ENCODE measurements at regions not wholly inside any gene's neighbourhood (a gene's known extent, or its start where the extent isn't known, plus 50 kb on each side); places are given as distances from the start of the nearest gene placed in this dataset.
"Not testable (repeated sequence)": the region's sequence is repeated elsewhere in the genome, so short reads cannot be mapped to it uniquely, and the experiment has no call there.

DNA sequence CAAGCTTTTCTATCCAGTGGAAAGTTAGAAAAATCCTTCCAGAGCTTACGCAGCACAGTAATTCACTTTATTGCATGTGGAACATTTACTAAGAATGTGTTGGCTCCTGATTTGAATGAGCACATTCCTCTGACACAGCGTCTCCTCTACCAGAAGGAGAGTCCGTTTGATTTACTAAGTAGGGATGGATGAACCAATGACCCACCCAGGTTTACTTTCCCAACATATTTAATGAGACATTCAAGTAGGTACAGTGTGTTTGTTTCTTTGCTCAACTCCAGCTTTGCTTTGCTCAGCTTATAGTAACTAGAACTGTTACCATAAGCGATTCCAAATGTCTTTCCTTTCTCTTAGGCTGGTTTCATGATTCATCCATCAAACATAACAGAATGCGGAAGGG is 161.7 kb downstream of the SMARCA1 start:
- H3K9me3 ChIP-seq (replicated peaks; ENCODE audit: control insufficient read depth, low read depth, low read length): no peaks in the 10 kb centered on the region
- no CpG with 5 or more reads among the region's 5 CpGs for WGBS (ENCODE audit: insufficient coverage)
- H3K36me3 ChIP-seq (ENCODE audit: control insufficient read depth, insufficient read depth, low read length): no peaks in the 10 kb centered on the region
- no peaks in the 10 kb centered on the region for H3K27me3 ChIP-seq (ENCODE audit: control insufficient read depth, insufficient read depth, low read length)
- H3K4me3 ChIP-seq (ENCODE audit: low read length): no peak overlapping the region
- no peak overlapping the region for H3K27ac ChIP-seq (ENCODE audit: low read length)
- H3K4me1 ChIP-seq (ENCODE audit: control insufficient read depth, insufficient read depth, low read length): no peaks in the 10 kb centered on the region
- peak; percentile 41 for DNase-seq

DNA sequence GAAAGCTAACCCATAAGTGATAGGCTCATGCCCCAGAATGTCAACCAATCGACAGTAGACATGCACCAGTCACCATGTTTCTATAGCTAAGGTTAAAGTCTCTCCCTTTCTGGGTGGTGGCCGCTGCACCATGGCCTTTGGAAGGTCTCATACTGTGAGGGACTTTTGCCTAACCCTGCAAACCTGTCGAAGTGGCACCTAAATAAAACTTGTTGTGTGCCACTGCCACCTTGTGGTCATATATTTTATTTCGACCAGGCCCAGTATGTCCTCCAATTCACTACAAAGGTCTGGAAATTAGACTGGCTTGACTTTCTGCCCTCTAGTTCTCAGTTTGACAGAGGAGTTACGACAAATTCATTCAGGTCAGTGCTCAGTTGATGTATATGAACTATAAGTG is 163.1 kb downstream of the SMARCA1 start:
- WGBS (ENCODE audit: insufficient coverage): 38% methylated on average over 2 of the region's 5 CpGs
- peak; percentile 17 for DNase-seq
- Histone ChIP-seq H3K36me3 (ENCODE audit: control insufficient read depth, insufficient read depth, low read length) (no peaks in the 10 kb centered on the region), H3K9me3 (replicated peaks; ENCODE audit: control insufficient read depth, low read depth, low read length) (no peaks in the 10 kb centered on the region), H3K4me1 (ENCODE audit: control insufficient read depth, insufficient read depth, low read length) (no peaks in the 10 kb centered on the region), H3K27ac (ENCODE audit: low read length) (no peak overlapping the region), H3K4me3 (ENCODE audit: low read length) (no peak overlapping the region), H3K27me3 (ENCODE audit: control insufficient read depth, insufficient read depth, low read length) (no peaks in the 10 kb centered on the region)

DNA sequence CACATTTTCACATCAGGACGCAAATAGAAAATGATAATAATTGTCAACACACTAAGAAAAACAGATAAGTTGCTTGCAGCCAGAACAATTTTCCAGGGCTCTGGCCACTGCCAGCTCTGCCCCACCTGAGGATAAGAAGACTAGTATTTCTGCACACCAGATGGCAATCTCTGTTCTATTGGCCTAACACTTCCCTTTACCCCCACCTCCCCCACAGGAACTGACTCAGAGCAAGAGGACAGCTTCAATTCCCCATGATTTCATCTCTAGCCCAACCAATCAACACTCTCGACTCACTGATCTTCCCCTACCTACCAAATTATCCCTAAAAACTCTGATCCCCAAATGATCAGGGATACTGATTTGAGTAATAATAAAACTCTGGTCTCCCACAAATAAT is 164.0 kb downstream of the SMARCA1 start:
- Histone ChIP-seq H3K9me3 (replicated peaks; ENCODE audit: control insufficient read depth, low read depth, low read length) (no peaks in the 10 kb centered on the region), H3K27me3 (ENCODE audit: control insufficient read depth, insufficient read depth, low read length) (no peaks in the 10 kb centered on the region), H3K36me3 (ENCODE audit: control insufficient read depth, insufficient read depth, low read length) (no peaks in the 10 kb centered on the region), H3K4me1 (ENCODE audit: control insufficient read depth, insufficient read depth, low read length) (no peaks in the 10 kb centered on the region), H3K27ac (ENCODE audit: low read length) (no peak overlapping the region), H3K4me3 (ENCODE audit: low read length) (no peak overlapping the region)
- no CpG with 5 or more reads among the region's 2 CpGs for WGBS (ENCODE audit: insufficient coverage)
- no peak for DNase-seq

DNA sequence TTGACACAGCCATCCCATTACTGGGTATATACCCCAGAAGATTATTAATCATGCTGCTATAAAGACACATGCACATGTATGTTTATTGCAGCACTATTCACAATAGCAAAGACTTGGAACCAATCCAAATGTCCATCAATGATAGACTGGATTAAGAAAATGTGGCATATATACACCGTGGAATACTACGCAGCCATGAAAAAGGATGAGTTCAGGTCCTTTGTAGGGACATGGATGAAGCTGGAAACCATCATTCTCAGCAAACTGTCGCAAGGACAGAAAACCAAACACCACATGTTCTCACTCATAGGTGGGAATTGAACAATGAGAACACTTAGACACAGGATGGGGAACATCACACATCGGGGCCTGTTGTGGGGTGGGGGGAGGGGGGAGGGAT is 165.9 kb downstream of the SMARCA1 start:
- H3K9me3 ChIP-seq (replicated peaks; ENCODE audit: control insufficient read depth, low read depth, low read length); H3K27me3 ChIP-seq (ENCODE audit: control insufficient read depth, insufficient read depth, low read length); H3K27ac ChIP-seq (ENCODE audit: low read length); H3K36me3 ChIP-seq (ENCODE audit: control insufficient read depth, insufficient read depth, low read length); DNase-seq; H3K4me1 ChIP-seq (ENCODE audit: control insufficient read depth, insufficient read depth, low read length); H3K4me3 ChIP-seq (ENCODE audit: low read length): not testable (repeated sequence)
- no CpG with 5 or more reads among the region's 4 CpGs for WGBS (ENCODE audit: insufficient coverage)

DNA sequence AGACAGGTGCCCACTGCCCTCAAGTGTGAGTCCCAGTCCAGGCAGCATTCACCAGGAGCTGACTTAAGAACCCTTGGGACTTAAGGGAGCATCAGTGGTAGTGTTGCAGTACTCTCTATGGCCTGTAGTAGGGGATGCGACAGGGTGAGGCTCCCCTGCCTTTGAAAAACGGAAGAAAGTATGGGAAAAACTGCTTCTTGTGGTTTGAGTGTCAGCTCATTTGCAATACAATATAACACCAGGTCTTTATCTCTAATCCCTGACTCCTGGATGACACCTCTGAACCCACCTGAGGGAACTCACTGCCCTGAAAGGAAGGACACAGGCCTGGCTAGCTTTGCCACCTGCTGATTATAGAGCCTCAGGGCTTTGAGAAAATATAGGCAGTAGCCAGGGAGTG is 176.0 kb downstream of the SMARCA1 start:
- no CpG with 5 or more reads among the region's 2 CpGs for WGBS (ENCODE audit: insufficient coverage)
- Histone ChIP-seq H3K9me3 (replicated peaks; ENCODE audit: control insufficient read depth, low read depth, low read length) (peaks cover 2% of the 10 kb centered on the region), H3K4me1 (ENCODE audit: control insufficient read depth, insufficient read depth, low read length) (no peaks in the 10 kb centered on the region), H3K27ac (ENCODE audit: low read length) (no peak overlapping the region), H3K36me3 (ENCODE audit: control insufficient read depth, insufficient read depth, low read length) (no peaks in the 10 kb centered on the region), H3K27me3 (ENCODE audit: control insufficient read depth, insufficient read depth, low read length) (no peaks in the 10 kb centered on the region), H3K4me3 (ENCODE audit: low read length) (no peak overlapping the region)
- no peak for DNase-seq

DNA sequence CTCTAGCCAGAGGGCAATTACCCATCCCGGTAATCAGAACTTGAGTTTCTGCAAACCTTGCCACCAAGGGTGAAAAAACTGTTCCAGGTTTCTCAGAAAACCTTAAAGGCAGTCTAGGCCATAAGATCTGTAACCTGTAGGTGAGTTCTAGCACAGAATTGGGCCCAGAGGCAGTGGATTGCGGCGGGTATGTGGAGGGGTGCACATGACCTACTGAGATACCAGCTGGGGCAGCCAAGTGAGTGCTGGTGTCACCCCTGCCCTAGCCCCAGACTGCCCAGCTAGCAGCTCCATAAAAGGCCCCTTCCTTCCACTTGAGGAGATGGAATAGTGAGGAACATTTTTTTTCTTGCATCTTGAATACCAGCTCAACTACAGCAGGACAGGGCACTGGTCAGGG is 176.7 kb downstream of the SMARCA1 start:
- WGBS (ENCODE audit: insufficient coverage): 60% methylated on average over 1 of the region's 3 CpGs
- Histone ChIP-seq H3K36me3 (ENCODE audit: control insufficient read depth, insufficient read depth, low read length) (no peaks in the 10 kb centered on the region), H3K4me1 (ENCODE audit: control insufficient read depth, insufficient read depth, low read length) (no peaks in the 10 kb centered on the region), H3K9me3 (replicated peaks; ENCODE audit: control insufficient read depth, low read depth, low read length) (peaks cover 2% of the 10 kb centered on the region), H3K27me3 (ENCODE audit: control insufficient read depth, insufficient read depth, low read length) (no peaks in the 10 kb centered on the region), H3K4me3 (ENCODE audit: low read length) (no peak overlapping the region), H3K27ac (ENCODE audit: low read length) (no peak overlapping the region)
- no peak for DNase-seq

GRCh38 chrX:129337264-129337663 is 186.0 kb downstream of the SMARCA1 start:
- H3K36me3 ChIP-seq (ENCODE audit: control insufficient read depth, insufficient read depth, low read length): not testable (repeated sequence)

DNA sequence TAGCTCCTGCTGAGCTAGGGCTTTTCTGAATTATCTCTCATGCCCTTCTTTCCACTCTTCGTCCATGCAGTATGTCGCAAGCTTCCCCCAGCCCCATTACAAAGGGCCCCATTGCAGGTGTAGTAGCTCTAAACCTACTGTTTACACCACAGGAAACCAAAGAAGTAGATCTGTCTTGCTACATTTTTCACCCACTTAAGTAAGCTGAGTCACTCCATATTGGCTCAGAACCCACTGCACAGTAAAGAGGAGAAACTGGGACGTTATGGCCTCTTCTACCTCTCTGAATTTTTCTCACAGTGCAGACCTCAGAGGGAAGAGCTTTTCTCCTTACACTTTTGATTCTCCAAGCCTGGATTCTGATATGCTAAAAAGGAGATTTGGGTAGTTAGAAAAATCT is 200.2 kb downstream of the SMARCA1 start:
- Histone ChIP-seq H3K4me1 (ENCODE audit: control insufficient read depth, insufficient read depth, low read length) (no peaks in the 10 kb centered on the region), H3K9me3 (replicated peaks; ENCODE audit: control insufficient read depth, low read depth, low read length) (no peaks in the 10 kb centered on the region), H3K4me3 (ENCODE audit: low read length) (no peak overlapping the region), H3K27ac (ENCODE audit: low read length) (no peak overlapping the region), H3K27me3 (ENCODE audit: control insufficient read depth, insufficient read depth, low read length) (peaks cover 2% of the 10 kb centered on the region), H3K36me3 (ENCODE audit: control insufficient read depth, insufficient read depth, low read length) (no peaks in the 10 kb centered on the region)
- DNase-seq: no peak
- 83% methylated on average over 2 of the region's 3 CpGs for WGBS (ENCODE audit: insufficient coverage)

More at GRCh38 chrX:129337264-129337663, 186.0 kb downstream of the SMARCA1 start:
- H3K4me1 ChIP-seq (ENCODE audit: control insufficient read depth, insufficient read depth, low read length); H3K4me3 ChIP-seq (ENCODE audit: low read length); H3K27me3 ChIP-seq (ENCODE audit: control insufficient read depth, insufficient read depth, low read length); H3K27ac ChIP-seq (ENCODE audit: low read length); DNase-seq: not testable (repeated sequence)
- H3K9me3 ChIP-seq (replicated peaks; ENCODE audit: control insufficient read depth, low read depth, low read length): peaks cover 15% of the 10 kb centered on the region
- WGBS (ENCODE audit: insufficient coverage): 69% methylated on average over 12 of the region's 16 CpGs

DNA sequence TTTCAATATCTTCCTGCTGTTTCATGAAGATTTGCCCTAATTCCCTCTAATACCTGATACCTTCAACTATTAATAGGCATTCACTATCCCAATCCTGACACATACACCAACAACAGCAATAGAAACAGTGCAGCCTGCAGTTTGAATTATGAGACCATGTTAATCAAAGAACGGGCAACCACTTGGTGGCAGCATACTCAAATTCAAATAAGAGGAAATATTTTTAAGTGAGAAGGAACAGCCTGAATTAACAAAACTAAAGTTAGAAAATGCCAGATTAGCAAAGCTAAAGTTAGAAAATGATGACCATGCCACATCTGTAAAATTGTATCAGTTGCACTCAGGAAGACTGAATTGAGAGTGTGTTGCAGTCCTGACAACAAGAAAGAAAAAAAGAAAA is 204.9 kb downstream of the SMARCA1 start:
- H3K36me3 ChIP-seq (ENCODE audit: control insufficient read depth, insufficient read depth, low read length): no peaks in the 10 kb centered on the region
- WGBS (ENCODE audit: insufficient coverage): no CpG with 5 or more reads among the region's 1 CpG
- H3K27ac ChIP-seq (ENCODE audit: low read length): no peak overlapping the region
- H3K9me3 ChIP-seq (replicated peaks; ENCODE audit: control insufficient read depth, low read depth, low read length): no peaks in the 10 kb centered on the region
- peak; percentile 14 for DNase-seq
- no peak overlapping the region for H3K4me3 ChIP-seq (ENCODE audit: low read length)
- H3K4me1 ChIP-seq (ENCODE audit: control insufficient read depth, insufficient read depth, low read length): no peaks in the 10 kb centered on the region
- H3K27me3 ChIP-seq (ENCODE audit: control insufficient read depth, insufficient read depth, low read length): peaks cover 2% of the 10 kb centered on the region

GRCh38 chrX:129316461-129316860 is 206.8 kb downstream of the SMARCA1 start:
- no peak for DNase-seq
- H3K27me3 ChIP-seq (ENCODE audit: control insufficient read depth, insufficient read depth, low read length): no peaks in the 10 kb centered on the region
- no peak overlapping the region for H3K27ac ChIP-seq (ENCODE audit: low read length)
- H3K36me3 ChIP-seq (ENCODE audit: control insufficient read depth, insufficient read depth, low read length): no peaks in the 10 kb centered on the region
- WGBS (ENCODE audit: insufficient coverage): no CpG with 5 or more reads among the region's 2 CpGs
- no peaks in the 10 kb centered on the region for H3K9me3 ChIP-seq (replicated peaks; ENCODE audit: control insufficient read depth, low read depth, low read length)
- no peaks in the 10 kb centered on the region for H3K4me1 ChIP-seq (ENCODE audit: control insufficient read depth, insufficient read depth, low read length)
- no peak overlapping the region for H3K4me3 ChIP-seq (ENCODE audit: low read length)

- no peak for DNase-seq
- WGBS (ENCODE audit: insufficient coverage): no CpG with 5 or more reads among the region's 2 CpGs
- Histone ChIP-seq H3K9me3 (replicated peaks; ENCODE audit: control insufficient read depth, low read depth, low read length) (no peaks in the 10 kb centered on the region), H3K36me3 (ENCODE audit: control insufficient read depth, insufficient read depth, low read length) (no peaks in the 10 kb centered on the region), H3K27ac (ENCODE audit: low read length) (no peak overlapping the region), H3K4me3 (ENCODE audit: low read length) (no peak overlapping the region), H3K27me3 (ENCODE audit: control insufficient read depth, insufficient read depth, low read length) (no peaks in the 10 kb centered on the region), H3K4me1 (ENCODE audit: control insufficient read depth, insufficient read depth, low read length) (no peaks in the 10 kb centered on the region)
Measured at GRCh38 chrX:129310000-129310399, 213.3 kb downstream of the SMARCA1 start.
